T follicular helper cell (primary cell): ENCODE measurements at regions not wholly inside any gene's neighbourhood (a gene's known extent, or its start where the extent isn't known, plus 50 kb on each side); places are given as distances from the start of the nearest gene placed in this dataset.

ENCODE experiments used
- DNase-seq: peaks from one replicate; pipeline ENCODE4 v3.0.0-alpha.2; 2020; ENCODE audit warnings: low read depth

DNA sequence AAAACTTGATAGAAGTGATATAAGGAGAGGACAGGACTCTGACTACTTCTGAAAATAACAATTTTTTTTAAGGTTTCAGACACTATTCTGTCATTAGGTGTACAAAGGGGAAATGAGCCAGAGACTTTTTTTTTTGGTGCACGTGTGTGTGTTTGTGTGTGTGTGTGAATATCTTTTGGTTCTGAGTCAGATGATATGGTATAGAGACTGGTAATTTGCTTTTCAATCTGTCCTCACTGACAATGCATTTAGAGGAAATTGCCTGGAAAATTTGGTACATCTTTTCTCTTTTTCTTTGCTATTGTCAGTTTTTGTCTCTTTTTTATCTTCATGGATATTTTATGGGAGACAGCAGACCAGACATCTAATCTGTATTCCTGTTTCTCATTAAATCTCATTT, 59.3 kb downstream of the DDIT4L start:
- DNase-seq, result no peak

DNA sequence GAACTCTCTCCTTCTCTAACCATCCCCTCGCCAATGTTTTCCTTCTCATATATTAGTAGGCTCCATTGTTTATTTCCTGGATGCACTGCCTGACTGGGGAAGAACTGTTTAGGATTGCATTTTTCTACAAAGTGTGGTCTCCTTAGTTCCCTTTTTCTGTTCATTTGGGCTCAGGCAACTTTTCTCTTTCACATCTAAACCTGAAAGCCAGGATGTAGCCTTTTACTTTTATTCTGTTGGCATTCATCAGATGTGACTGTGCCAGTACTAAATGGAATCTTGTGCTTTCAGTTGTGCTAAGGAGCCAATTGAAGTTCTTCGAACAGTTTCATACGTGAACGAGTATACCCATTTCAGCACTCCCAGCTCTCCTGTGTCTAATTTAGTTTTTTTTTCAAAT, 59.8 kb downstream of the DDIT4L start:
- DNase-seq, result no peak

DNA sequence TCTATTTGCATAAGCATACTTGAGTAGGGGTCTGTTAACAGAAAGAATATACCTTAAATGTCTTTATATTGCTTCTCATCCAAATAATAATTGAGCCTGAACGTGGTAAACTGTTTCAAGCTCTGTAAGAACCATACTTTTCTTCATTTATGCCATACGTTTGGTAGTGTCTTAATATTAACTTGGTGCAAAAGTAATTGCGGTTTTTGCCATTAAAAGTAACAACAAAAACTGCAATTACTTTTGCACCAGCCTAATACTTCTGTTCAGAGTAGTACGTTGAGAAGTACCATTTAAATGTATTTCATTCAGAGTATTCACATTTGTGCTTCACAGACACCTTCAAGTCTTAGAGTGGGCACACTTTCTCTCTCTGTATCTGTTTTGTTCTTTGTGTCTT, 60.5 kb downstream of the DDIT4L start:
- DNase-seq, result no peak

DNA sequence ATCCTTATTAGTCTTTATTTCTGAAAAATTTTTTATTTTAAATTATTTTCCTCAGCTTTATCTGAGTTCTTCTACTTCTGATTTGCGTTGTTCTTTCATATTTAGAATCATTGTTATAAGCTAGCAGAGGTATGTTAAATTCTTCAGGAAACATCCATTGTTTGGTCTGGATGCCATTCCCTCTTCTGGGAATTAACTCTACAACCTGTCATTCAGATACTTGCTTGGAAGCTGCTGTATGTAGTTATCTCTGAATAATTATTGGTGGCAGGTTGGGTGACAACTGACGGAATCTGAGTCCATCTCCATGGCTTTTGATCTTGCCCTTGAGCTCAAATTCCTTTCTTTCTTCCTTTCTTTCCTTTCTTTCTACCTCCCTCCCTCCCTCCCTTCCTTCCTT, 61.9 kb downstream of the DDIT4L start:
- DNase-seq, result no peak

DNA sequence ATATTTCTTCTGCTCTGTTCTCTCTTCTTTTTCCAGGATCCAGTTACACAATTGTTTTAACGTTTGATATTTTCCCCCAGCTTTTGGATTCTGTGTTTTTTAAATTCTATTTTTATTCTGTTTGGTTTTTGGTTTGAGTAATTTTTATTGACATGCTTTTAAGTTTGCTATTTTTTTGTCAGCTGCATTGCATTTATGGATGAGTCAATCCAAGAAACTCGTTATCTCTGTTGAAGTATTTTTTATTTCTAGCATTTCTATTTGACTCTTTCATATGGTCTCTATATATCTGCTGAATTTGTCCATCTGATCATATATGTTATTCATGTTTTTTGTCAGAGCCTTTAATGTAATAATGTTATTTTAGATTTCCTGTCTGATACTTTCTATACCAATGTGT, 65.6 kb downstream of the DDIT4L start:
- no peak for DNase-seq

DNA sequence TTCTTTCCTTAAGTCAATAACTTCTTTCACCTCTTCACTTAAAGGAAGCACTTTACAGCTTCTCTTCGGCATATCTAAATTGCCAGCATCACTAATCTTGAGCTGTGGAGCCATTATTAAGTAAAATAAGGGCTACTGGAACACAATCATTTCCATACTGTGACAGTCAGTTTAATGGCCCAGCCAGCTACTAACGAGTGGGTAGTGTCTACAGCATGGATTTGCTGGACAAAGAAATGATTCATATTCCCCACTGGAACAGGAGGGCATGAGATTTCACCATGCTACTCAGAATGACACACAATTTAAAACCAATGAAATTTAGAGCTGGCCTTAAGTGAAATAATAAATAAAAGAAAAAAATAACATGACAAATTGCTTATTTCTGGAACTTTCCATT, 72.1 kb downstream of the DDIT4L start:
- no peak for DNase-seq

DNA sequence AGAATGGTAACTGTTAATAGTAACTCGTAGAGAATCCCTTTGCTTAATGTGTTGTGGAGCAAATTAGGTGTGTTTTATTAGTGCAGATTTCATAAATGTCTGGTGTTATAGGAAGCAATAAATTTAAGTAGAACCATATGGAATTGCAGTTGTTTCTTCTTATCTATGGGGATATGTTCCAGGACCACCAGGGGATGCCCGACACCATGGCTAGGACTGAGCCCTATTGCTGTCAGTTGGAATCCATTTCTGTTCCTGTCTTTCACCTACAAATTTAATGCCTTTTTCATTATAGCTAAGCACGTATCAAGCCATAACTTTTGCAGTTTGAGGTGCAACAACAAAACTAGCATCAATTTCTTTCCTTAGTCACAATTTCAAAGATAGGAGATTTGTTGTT, 72.5 kb downstream of the DDIT4L start:
- DNase-seq, result no peak

DNA sequence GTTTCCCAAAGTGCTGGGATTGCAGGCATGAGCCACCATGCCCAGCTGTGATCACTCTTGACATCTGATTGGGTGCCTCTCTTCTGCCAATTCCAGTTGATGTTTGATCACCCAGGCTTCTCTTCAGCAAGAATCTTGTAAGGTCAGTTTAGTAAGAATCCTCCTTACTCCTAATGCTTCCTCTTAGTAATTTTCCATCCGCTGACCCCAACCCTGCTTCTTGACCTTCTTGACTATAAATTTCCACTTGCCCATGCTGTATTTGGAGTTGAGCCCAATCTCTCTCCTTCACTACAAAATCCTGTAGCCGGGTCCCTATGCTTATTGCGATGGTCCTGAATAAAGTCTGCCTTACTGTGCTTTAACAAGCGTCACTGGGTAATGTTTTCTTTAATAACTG, 75.4 kb downstream of the DDIT4L start:
- no peak for DNase-seq

DNA sequence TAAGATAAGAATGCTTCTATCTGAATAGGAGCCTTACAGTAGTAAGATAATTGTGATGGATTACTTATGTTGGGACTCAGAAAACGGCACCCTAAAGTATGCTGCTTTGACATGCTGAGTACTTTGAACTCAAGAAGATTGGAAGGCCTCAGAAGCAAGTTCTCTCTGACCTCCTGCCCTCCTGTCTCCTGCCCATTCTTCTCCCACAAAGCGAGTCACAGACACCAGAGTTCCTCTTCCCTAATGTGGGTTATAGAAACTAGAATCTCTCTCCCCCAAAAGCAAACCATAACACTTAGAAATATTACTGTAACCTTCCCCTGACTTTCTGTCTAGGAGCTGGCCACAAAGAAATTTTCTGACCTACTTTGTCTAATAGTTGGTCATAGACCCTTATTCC, 76.5 kb downstream of the DDIT4L start:
- no peak for DNase-seq

DNA sequence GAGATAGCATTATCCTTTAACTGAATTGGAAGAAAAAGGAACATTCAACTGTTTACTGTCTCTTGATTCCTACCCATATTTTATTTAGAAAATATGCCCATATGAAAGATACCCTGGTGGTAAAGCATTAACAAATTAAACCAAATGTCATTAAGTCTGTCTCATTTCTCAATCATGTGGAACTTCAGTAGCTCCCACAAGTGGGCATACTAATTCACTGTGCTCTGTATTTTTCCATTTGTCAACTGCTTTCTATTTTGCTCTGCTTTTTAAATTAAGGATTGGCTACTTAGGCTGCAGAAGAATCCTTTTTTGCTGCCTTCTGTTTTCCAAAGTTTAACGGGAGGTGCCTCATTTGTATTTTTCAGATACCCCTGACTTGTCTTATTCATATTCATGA, 77.2 kb downstream of the DDIT4L start:
- DNase-seq, result no peak

DNA sequence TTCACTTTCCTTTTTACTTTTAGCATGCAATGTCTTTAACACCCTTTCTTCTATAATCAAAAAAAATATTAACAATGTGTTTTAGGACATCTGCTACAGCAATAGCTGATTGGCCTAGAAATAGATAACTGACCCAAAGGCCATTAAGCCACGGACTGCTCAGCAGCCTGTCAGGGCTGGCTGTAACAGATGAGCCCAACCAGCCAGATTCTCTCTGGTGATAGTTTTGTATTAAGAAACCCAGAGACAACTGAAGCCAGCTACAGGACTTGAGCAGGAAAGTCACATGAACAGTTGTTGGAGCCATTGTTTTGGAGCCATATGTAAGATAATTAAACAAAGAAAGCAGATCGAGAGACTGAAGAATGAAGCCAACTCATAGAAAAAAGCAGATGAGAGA, 80.3 kb downstream of the DDIT4L start:
- no peak for DNase-seq

DNA sequence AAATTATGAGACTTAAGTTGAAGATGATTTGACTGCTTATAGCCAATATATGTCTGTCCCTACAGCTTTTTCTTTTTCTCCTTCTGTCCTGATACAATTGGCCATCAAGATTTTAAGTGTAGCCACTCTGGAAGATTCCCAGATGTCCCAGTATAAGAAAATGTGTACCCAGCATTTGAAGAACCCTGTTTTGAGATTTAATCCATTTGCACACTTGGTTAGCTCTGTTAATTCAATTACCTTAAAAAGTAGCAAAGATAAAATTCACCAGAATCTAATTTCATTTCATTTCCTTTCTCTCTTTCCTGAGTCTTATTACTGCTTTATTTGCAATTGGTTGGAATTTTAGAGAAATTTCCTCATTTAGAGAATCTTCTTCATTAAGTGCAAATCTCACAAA, 81.4 kb downstream of the DDIT4L start:
- DNase-seq, result no peak

DNA sequence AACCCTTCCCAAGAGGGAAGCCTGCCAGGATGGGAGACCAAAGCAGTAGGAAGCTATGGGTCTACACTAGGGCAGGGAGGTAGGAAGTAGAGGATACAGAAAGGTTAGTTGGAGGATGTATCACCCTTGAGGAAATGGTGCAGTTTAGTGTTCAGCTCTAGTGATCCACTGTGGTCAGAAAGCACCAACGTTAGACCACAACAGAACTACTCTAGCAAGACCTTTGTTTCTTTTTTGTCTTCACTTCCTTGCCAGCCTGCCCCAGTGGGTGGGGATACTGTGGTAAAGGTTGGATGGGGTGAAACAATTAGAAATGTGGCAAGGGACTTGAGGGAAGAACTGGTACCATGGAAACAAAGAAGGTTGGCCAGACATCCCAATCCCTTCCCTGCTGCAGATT, 83.3 kb downstream of the DDIT4L start:
- DNase-seq, result no peak

DNA sequence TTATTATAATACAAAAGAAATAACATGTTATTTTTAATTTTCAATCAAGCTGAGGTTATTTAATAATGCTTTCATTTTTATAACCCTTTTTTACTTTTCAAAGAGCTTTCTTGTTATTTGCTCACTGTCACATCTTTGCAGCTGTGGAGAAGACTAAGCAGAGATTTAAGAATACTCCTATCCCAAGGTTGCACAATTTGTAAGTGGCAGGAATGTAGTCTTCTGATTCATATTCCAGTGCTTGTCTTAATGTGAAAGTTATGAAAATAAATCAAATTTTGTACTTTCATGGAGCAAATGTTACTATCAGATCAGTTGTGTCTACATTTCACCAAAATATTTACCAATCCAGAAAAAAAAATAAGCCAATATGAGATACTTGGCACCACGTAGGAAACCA, 86.6 kb downstream of the DDIT4L start:
- DNase-seq, result no peak

DNA sequence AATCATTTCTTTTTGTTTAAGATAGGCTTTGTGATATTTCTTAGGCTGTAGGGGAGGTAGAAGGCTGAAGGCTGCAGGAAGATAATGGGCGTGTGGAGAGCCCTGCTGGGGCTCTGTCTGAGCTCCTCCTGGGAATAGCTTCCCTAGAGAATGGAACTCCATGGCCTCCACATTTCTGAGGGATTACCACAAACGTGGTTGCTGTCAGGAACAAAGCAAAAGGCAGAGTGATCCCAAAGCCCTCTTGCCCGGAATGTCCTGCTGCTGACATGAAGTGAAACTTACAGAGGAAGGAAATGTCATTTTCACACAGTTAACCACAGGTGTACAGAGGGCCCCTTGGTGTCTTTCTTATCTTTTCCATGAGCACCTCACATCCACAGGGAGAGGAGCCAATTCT, 89.3 kb downstream of the DDIT4L start:
- DNase-seq, result no peak

DNA sequence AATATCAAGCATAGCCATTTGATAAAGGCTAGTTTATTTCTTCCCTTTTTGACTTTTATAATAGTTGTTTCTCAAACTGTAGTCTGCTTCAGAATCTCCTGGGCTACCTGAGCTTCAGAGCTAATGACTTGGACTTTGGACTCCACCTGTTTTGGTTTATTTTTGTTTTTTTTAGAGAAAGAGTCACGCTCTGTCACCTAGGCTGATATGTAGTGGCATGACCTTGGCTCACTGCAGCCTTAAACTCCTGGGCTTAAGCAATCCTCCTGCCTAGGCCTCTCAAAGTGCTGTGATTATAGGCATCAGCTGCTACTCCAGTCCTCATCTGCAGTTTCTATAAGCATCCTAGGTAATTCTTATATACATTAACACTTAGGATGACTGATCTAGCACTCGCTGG, 90.5 kb downstream of the DDIT4L start:
- no peak for DNase-seq

DNA sequence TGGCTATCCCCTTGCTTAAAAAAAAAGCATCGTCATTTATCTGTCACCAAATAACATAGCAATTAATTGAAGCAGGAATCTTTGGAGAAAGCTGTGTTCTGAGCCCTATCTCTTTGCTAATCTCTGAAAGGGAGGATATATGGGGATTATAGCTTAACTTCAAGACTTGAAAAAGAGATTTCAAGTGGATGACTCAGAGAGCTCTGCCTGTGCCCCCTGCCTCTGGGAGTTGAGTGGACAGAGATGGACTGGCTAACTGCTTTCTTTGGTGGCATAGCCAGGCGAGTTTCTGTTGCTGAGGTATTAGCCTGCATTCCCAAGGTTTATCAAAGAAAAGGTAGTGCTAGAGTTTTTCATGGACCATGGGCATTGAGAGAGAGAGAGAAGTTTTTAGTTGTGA, 91.6 kb downstream of the DDIT4L start:
- DNase-seq, result no peak

DNA sequence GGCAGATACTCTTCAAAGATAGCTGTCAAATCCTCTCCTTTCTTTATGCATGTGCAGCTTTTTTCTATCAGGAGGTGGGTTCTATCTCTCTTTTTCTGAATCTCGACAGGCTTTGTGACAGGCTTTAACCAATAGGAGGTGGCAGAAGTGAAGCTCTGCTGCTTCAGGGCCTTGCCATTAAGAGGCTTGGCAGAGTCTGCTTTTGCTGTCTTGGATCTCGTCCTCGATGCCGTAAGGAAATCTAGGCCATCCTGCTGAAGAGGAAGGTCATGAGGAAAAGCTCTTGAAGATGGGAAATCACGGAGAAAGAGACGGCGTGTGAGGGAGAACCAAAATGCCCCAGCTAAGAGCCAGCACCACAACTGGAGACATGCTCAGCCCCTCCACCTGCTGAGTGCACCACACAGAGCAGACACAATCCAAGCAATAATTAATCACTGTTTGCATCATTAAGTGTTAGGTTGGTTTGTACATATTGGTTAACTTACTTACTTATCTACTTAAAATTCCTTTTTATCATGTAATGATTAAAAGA, 92.2 kb downstream of the DDIT4L start:
- no peak for DNase-seq

DNA sequence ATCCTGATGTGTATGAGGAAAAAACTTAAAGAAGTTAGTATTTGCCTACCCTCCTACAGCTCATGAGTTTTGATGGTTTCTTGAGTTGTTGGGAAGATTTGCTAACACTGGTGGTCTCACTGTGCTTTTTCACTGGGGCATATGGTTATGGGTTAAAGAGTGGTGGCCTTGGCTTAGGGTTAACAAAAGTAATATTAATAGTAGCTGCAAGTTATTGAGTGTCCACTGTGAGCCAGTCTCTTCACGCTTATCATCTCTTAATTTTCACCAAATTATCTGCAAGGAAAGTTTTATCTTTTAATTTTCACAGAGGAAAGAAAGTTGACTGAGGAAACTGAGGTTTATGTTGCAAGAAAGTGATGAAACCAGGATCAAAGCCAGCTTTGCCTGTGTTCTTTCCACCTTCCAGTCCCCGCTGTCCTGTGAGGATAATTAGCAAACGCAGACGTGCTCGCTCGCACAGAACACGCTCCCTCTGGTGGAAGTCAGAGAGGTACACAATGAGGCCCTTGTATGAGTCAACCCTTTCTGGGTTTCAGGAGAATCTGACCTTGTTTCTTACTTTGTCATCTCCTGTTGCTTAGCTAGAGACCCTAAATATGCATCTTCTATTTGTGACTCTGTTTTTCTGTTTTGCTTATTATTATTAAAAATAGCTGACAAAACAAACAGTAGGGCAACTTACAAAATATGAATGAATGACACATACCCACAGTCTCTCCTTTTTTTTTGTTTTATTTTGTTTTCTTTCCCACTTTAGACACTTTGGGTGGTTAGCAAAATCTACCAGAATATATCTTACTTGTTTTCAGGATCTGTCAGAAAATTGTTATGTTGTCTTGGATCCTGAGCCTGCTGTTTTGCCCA, 94.3 kb downstream of the DDIT4L start:
- peak; percentile 14 for DNase-seq

DNA sequence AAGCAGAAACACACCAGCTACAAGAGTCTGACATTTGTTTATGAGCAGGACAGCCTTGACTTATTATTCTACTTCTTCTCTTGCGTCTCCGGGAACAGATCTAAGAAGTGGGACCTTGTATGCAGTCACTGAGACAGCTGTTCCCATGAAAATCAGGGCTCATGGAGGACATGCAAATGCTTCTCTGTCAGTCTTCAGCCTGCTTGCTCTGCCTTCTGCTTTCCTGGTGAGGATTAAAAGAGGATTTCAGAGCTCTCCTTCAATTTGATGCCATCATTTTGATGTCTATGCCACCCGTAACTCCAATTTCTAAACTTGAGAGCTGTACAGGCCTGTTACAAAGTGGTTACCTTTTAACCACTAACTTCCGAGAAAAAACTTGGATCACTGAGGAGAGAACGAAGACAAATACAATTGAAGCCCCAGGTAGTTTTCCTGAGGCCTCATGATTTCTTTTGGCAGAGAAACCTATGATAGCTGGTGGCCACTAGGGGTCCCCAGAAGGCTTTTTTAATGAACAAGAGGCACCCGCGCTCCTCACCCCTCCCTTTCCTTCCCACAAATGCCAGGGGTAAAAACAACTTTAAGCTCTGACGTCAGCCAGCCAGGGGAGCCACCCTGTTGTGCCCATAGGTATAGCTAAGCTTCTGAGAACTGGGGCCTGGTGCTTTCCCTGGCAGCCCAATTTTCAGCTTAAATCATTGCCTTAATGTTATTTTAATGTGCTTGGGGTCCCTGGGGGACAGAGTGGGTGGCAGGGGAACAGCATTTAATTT, 97.0 kb downstream of the DDIT4L start:
- DNase-seq, result peak; percentile 77

DNA sequence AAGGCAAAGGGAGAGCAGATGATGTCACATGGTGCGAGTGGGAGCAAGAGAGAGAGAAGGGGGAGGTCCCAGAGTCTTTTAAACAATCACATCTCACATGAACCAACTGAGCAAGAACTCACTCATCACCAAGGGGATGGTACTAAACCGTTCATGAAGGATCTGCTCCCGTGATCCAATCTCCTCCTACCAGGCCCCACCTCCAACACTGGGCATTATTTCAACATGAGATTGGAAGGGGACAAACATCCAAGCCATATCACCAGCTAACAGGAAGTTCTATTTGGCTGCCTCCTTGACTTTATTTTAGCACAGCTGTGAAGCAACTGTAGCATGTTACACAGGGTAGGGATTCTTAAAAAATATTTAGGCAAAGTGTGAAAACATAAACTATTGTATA, 102.5 kb downstream of the DDIT4L start:
- no peak for DNase-seq

DNA sequence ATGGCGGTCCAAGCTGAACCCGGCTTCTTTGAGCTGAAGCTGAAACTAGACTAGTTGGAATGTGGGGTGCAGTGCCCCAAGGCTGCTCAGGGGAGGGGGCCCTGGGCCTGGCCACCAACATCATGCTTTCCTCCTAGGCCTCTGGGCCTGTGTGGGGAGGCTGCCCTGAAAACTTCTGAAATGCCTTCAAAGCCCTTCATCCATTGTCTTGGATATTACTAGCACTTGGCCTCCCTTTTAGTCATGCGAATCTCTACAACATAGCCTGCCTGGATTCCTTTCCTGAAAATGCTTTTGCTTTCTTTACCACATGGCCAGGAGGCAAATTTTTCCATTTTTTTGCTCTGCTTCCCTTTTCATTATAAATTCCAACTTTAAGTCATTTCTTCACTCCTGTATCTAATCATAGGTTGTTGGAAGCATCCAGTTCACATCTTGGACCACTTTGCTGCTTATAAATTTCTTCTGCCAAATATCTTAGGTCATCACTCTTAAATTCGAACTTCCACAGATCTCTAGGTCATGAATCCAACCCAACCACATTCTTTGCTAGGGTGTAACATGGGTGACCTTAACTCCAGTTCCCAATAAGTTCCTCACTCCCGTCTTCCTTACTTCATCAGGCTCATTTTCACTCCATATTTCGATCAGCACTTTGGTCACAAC, 103.4 kb downstream of the DDIT4L start:
- no peak for DNase-seq

DNA sequence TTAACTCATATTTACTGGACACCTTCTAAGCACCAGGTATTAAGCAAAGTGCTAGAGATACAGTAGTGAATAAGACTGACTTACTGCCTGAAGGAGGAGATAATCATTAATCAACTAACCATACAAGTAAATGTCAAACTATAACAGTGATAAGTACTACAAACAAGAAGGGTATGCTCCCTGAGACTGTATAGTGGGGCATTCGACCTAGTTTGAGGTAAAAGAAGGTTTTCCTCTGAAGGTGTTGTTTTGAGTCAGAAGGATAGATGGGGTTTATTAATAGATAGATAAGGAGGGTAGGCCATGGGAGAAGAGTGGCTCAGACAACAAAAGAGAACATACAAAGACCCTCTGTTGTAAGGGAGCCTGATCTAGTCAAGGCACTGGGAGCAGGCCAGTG, 105.4 kb downstream of the DDIT4L start:
- DNase-seq, result no peak
